Panc1 (cell line): ENCODE measurements at regions not wholly inside any gene's neighbourhood (a gene's known extent, or its start where the extent isn't known, plus 50 kb on each side); places are given as distances from the start of the nearest gene placed in this dataset.

ENCODE experiments used
- ATAC-seq: fragments of 200-7000 bp; cut with Tn5 transposase; 2 replicates; pipeline ENCODE4 v1.9.1; 2020; ENCODE audit warnings: mild to moderate bottlenecking, moderate library complexity
- BruUV-seq: library from RNA; stranded (reverse); fragments of 400-500 nt; replicated peaks from 2 replicates; lab custom pipeline; 2021; lab: Mats Ljungman, UMichigan
- CTCF ChIA-PET: fragments of 300-600 bp; sonication (Branson Sonifier 250); formaldehyde crosslinking; loops from one replicate; lab custom pipeline; 2022; ENCODE audit warnings: antibody characterized with exemption; lab: Charles Lee
- POLR2A ChIA-PET: fragments of 300-600 bp; sonication (Branson Sonifier 250); formaldehyde crosslinking; loops from one replicate; lab custom pipeline; 2022; ENCODE audit warnings: antibody characterized with exemption; lab: Charles Lee
- DNase-seq: peaks from one replicate; pipeline ENCODE4 v3.0.0-alpha.2; 2010; ENCODE audit warnings: low read depth, low spot score
- H3K27ac ChIP-seq: 2 replicates; pipeline ENCODE4 v1.5.1; 2011; ENCODE audit warnings: mild to moderate bottlenecking, low read length, inconsistent platforms
- H3K27me3 ChIP-seq: fragments of 200-500 bp; sonication (Bioruptor generic); 2 replicates; pipeline ENCODE4 v1.6.0; 2014; ENCODE audit warnings: low read length, inconsistent platforms; ENCODE audit not compliant: control insufficient read depth, insufficient read depth
- H3K36me3 ChIP-seq: fragments of 200-500 bp; sonication (Bioruptor generic); 2 replicates; pipeline ENCODE4 v1.5.1; 2014; ENCODE audit warnings: inconsistent platforms, mild to moderate bottlenecking, low read length, moderate library complexity; ENCODE audit not compliant: control insufficient read depth, insufficient read depth
- H3K4me1 ChIP-seq: 2 replicates; pipeline ENCODE4 v1.5.1; 2011; ENCODE audit warnings: inconsistent platforms, mild to moderate bottlenecking, low read length, moderate library complexity; ENCODE audit not compliant: control insufficient read depth, insufficient read depth
- H3K4me3 ChIP-seq, 2 experiments: 2 replicates each; pipeline ENCODE4 v1.5.1; 2011 to 2012; ENCODE audit warnings: low read depth in 2 of 2, low read length in 2 of 2, mild to moderate bottlenecking in 2 of 2, inconsistent platforms in 1 of 2, moderate library complexity in 1 of 2
- H3K9me3 ChIP-seq: fragments of 200-500 bp; sonication (Bioruptor generic); 2 replicates; pipeline ENCODE4 v1.5.1; 2014; ENCODE audit warnings: low read depth, mild to moderate bottlenecking, inconsistent platforms, low read length, moderate library complexity; ENCODE audit not compliant: control insufficient read depth, insufficient read depth
- CTCF ChIP-seq: fragments of 450-650 bp; IDR thresholded peaks from 2 replicates; pipeline ENCODE4 v1.5.1; 2017; ENCODE audit warnings: mild to moderate bottlenecking
- POLR2AphosphoS5 ChIP-seq: IDR thresholded peaks from 2 replicates; pipeline ENCODE4 v1.6.1; 2012; ENCODE audit warnings: mild to moderate bottlenecking, low read depth, low read length, moderate library complexity
- REST ChIP-seq, 2 experiments: IDR thresholded peaks; 2 replicates each; pipeline ENCODE4 v1.6.1; 2011 to 2012; ENCODE audit warnings: low read depth in 2 of 2, control low read depth in 1 of 2, low read length in 1 of 2, mild to moderate bottlenecking in 1 of 2, moderate library complexity in 1 of 2; ENCODE audit not compliant: insufficient read depth in 1 of 2
- SIN3A ChIP-seq: IDR thresholded peaks from 2 replicates; pipeline ENCODE4 v1.6.1; 2012; ENCODE audit warnings: low read depth, mild to moderate bottlenecking, low read length, moderate library complexity, borderline replicate concordance; ENCODE audit not compliant: insufficient read depth
- TCF7L2 ChIP-seq: IDR thresholded peaks from 2 replicates; pipeline ENCODE4 v1.6.1; 2011; ENCODE audit warnings: mild to moderate bottlenecking, low read depth, low read length, inconsistent platforms
- in situ Hi-C: cut with HindIII; loops from 2 replicates; pipeline ENCODE4 v1.10.0; 2016; ENCODE audit warnings: low sequenced_read_pairs, low pct_unique_long_range_greater_than_20kb
- intact Hi-C: fragments of 100-400 bp; cut with micrococcal nuclease; formaldehyde crosslinking; loops from one replicate; pipeline ENCODE4 v1.10.0; 2022; ENCODE audit not compliant: unreplicated experiment

GRCh38 chr5:25458628-25459027 is 813.9 kb upstream of the CDH10 start:
- in situ Hi-C loops: no loop called here
- no TSS peak for BruUV-seq

GRCh38 chr5:25453500-25453899 is 808.7 kb upstream of the CDH10 start:
- in situ Hi-C loops (no loop called here), intact Hi-C loops (loop anchor here (2.0 kb wide), 1 partner anchor 49 kb away; no protein-coding TSS in a partner anchor)
- no TSS peak for BruUV-seq
- no peak for ATAC-seq
- no peaks in the 10 kb centered on the region for H3K4me1 ChIP-seq
- no peaks in the 10 kb centered on the region for H3K36me3 ChIP-seq
- DNase-seq: no peak
- no peaks in the 10 kb centered on the region for H3K9me3 ChIP-seq
- POLR2A ChIA-PET: no interaction called here
- no peak overlapping the region for H3K27ac ChIP-seq
- CTCF ChIA-PET: no interaction called here
- H3K4me3 ChIP-seq: no peak overlapping the region
- no peaks in the 10 kb centered on the region for H3K27me3 ChIP-seq
- no peak for TF ChIP-seq REST (IDR thresholded peaks at IDR 0.05; ENCODE audit: insufficient read depth in 1 of 2, low read depth in 2 of 2, low read length in 1 of 2)
- no peak for TF ChIP-seq POLR2AphosphoS5
- TF ChIP-seq CTCF: no peak
- TF ChIP-seq TCF7L2: no peak
- no peak for TF ChIP-seq SIN3A

More at GRCh38 chr5:25458628-25459027, 813.9 kb upstream of the CDH10 start:
- DNase-seq: no peak
- Histone ChIP-seq H3K4me3 (no peak overlapping the region), H3K9me3 (no peaks in the 10 kb centered on the region), H3K4me1 (no peaks in the 10 kb centered on the region), H3K27ac (no peak overlapping the region), H3K27me3 (no peaks in the 10 kb centered on the region), H3K36me3 (no peaks in the 10 kb centered on the region)
- TF ChIP-seq POLR2AphosphoS5 (no peak), CTCF (no peak), TCF7L2 (no peak), REST (IDR thresholded peaks at IDR 0.05; ENCODE audit: insufficient read depth in 1 of 2, low read depth in 2 of 2, low read length in 1 of 2) (no peak), SIN3A (no peak)
- intact Hi-C loops: no loop called here
- no peak for ATAC-seq
- POLR2A ChIA-PET: no interaction called here
- CTCF ChIA-PET: no interaction called here
